GM12892 (cell line): ENCODE measurements at regions not wholly inside any gene's neighbourhood (a gene's known extent, or its start where the extent isn't known, plus 50 kb on each side); places are given as distances from the start of the nearest gene placed in this dataset.

ENCODE experiments used
- POLR2AphosphoS5 ChIP-seq: IDR thresholded peaks from 2 replicates; pipeline ENCODE4 v1.6.1; 2011; ENCODE audit warnings: low read depth, low read length, control low read depth
- TAF1 ChIP-seq: IDR thresholded peaks from 2 replicates; pipeline ENCODE4 v1.6.1; 2011; ENCODE audit warnings: low read depth, mild to moderate bottlenecking, control low read depth, low read length, borderline replicate concordance

GRCh38 chr18:70663141-70663540 lies 374.3 kb downstream of the SOCS6 start:
- no peak for TF ChIP-seq POLR2AphosphoS5
- TF ChIP-seq TAF1 = no peak
